B cell (primary cell): ENCODE measurements at regions not wholly inside any gene's neighbourhood (a gene's known extent, or its start where the extent isn't known, plus 50 kb on each side); places are given as distances from the start of the nearest gene placed in this dataset.

Source experiments
- EZH2 ChIP-seq: IDR thresholded peaks from 2 replicates; pipeline ENCODE4 v1.6.1; 2012; ENCODE audit warnings: borderline replicate concordance, low read depth, mild to moderate bottlenecking, moderate library complexity, low read length; ENCODE audit not compliant: insufficient read depth, poor library complexity, severe bottlenecking
- TF ChIP-seq, protein P1 (sequence below): fragments of 200-600 bp; IDR thresholded peaks from one replicate; pipeline ENCODE4 v1.8.0; 2022; ENCODE audit warnings: antibody characterized with exemption, mild to moderate bottlenecking

DNA sequence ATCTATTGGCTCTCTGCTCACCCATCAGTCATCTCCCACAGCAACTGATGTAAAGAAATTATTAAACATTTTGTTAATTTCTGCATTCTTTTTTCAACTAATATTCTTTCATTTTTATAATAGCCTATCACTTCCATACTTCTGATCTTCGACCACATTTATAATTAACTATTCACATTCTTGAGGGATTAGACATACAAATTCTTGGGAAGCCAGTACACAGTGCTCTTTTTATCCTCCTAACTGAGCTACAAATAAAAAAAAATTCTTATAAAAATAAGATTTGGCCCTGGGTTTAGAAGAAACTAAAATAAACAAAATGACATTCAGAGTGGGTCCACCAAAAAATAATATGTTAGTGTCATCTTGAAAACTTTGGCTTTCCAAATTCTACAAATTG, 103.7 kb upstream of the ITGA1 start:
- no peak for TF ChIP-seq EZH2
- TF ChIP-seq, protein P1, sequence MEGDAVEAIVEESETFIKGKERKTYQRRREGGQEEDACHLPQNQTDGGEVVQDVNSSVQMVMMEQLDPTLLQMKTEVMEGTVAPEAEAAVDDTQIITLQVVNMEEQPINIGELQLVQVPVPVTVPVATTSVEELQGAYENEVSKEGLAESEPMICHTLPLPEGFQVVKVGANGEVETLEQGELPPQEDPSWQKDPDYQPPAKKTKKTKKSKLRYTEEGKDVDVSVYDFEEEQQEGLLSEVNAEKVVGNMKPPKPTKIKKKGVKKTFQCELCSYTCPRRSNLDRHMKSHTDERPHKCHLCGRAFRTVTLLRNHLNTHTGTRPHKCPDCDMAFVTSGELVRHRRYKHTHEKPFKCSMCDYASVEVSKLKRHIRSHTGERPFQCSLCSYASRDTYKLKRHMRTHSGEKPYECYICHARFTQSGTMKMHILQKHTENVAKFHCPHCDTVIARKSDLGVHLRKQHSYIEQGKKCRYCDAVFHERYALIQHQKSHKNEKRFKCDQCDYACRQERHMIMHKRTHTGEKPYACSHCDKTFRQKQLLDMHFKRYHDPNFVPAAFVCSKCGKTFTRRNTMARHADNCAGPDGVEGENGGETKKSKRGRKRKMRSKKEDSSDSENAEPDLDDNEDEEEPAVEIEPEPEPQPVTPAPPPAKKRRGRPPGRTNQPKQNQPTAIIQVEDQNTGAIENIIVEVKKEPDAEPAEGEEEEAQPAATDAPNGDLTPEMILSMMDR: no peak
